Gastrocnemius medialis (tissue), 4 donors: ENCODE measurements at regions not wholly inside any gene's neighbourhood (a gene's known extent, or its start where the extent isn't known, plus 50 kb on each side); places are given as distances from the start of the nearest gene placed in this dataset.

ENCODE experiments used
- POLR2A ChIP-seq, 2 donors: fragments of 450-650 bp; IDR thresholded peaks; one replicate each; pipeline ENCODE4 v1.6.1; 2017; ENCODE audit warnings: antibody characterized with exemption in 2 of 2, mild to moderate bottlenecking in 2 of 2, moderate library complexity in 2 of 2
- TF ChIP-seq, protein P1 (sequence below), 5 experiments: fragments of 450-650 bp in 3 of 5; fragments of 200-600 bp in 2 of 5; sonication (generic) in 2 of 5; IDR thresholded peaks in 4 of 5; conservative IDR thresholded peaks in 1 of 5; 1 replicate in 4 of 5; 2 replicates in 1 of 5; pipeline ENCODE4 v1.5.1; 2016 to 2019; ENCODE audit warnings: antibody characterized with exemption in 5 of 5, mild to moderate bottlenecking in 3 of 5, moderate library complexity in 3 of 5

DNA sequence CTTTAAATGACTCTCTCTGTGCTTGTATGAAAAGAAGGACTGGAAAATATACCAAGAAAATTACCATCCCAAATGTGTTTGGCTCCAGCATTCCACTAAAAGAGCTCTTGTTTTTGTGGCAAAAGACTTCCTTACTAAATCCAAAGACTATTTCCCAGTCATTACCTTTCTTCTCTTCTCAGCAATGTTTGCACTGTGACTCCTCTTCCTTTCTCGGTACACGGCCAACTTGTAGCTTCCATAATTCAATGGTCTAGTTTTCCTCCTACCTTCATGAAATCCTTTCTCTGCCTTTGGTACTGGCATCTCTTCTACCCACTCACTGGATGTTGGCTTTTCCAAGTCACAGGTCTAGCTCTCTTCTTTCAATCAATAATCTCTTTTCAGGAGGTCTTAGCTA lies 568.5 kb upstream of the JAG1 start:
- TF ChIP-seq, protein P1, sequence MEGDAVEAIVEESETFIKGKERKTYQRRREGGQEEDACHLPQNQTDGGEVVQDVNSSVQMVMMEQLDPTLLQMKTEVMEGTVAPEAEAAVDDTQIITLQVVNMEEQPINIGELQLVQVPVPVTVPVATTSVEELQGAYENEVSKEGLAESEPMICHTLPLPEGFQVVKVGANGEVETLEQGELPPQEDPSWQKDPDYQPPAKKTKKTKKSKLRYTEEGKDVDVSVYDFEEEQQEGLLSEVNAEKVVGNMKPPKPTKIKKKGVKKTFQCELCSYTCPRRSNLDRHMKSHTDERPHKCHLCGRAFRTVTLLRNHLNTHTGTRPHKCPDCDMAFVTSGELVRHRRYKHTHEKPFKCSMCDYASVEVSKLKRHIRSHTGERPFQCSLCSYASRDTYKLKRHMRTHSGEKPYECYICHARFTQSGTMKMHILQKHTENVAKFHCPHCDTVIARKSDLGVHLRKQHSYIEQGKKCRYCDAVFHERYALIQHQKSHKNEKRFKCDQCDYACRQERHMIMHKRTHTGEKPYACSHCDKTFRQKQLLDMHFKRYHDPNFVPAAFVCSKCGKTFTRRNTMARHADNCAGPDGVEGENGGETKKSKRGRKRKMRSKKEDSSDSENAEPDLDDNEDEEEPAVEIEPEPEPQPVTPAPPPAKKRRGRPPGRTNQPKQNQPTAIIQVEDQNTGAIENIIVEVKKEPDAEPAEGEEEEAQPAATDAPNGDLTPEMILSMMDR (IDR thresholded peaks at IDR 0.05 in 4 of 5, conservative IDR thresholded peaks at IDR 0.05 in 1 of 5): no peak
- TF ChIP-seq POLR2A (IDR thresholded peaks at IDR 0.05): no peak
